ENCODE measurements at regions not wholly inside any gene's neighbourhood (a gene's known extent, or its start where the extent isn't known, plus 50 kb on each side); places are given as distances from the start of the nearest gene placed in this dataset.
A peak's percentile ranks its signal among the peaks of the same experiment; 100 is the strongest.
"Not testable (repeated sequence)": the region's sequence is repeated elsewhere in the genome, so short reads cannot be mapped to it uniquely, and the experiment has no call there.

DNA sequence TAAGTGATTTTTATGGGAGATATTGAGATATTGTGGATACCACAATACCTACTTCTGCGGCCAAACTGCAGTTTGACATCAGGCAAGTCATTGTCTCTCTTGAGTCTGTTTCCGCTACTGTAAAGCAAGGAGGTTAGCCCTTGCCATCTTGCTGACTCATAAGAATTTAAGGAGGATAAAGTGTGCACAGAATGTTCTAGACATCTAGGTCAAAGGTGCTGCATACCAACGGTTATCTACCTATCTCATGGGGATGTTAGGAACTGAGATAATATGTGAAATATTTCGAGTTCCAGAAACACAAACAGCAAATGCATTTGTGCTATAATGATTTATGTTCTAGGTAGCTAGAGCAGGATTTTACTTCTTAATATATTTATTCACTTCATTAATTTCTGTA, 211.5 kb upstream of the NR3C2 start:
- intact Hi-C loops (cut with DNase I, micrococcal nuclease): no loop called here
- ATAC-seq (no peak), DNase-seq (no peak)

DNA sequence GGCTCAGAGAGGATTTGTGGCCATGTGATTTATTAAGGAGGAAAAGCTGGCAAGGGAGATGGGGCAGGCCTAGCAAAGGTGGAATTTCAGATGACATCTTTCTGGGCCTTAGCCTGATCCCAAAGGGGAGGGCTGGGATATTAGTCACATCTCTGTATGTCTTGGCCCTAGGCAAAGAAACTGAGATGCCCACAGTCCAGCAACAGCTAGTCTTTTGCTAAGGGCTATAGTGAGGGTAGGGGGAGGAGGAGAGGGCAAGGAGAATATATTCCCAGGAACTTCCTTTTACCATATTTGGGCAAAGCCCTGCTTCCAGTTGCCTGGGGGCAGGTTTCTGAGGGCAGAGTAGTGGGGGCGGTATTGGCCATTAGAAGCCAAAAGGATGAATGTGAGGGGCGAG, 209.8 kb upstream of the NR3C2 start:
- peak; percentile 22 for ATAC-seq
- DNase-seq: no peak
- intact Hi-C loops (cut with DNase I, micrococcal nuclease): no loop called here

DNA sequence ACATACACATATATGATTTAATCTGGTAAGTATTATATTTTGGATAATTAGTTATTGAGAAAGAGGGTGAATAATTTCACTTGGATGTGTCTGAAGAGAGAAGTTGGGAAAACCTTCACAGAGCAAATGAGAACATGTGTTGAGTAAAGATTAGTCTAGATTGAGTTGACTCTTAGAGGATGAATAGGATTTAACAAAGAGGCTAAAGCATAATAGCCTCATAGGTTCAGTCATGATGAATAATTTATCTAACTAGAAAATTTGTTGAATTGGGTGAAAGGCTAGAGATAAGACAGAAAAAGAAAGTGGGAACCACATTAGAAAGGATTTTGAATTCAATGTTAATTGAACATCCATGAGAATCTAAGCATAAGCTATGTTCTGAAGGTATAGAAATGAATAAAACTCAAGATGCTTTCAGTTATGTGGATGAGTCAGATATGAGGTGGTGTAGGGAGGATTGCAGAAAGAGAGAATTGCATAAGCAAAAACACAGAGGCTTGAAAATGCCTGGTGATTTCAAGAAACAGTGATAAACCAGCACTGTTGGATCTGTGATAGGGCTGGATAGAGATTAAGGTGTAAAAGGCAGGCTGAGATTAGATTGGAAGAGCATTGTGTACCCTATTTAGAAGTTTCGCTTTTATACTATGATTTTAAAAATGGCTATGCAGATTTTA, 207.6 kb upstream of the NR3C2 start:
- no peak for DNase-seq
- ATAC-seq: no peak
- intact Hi-C loops (cut with DNase I, micrococcal nuclease): no loop called here

DNA sequence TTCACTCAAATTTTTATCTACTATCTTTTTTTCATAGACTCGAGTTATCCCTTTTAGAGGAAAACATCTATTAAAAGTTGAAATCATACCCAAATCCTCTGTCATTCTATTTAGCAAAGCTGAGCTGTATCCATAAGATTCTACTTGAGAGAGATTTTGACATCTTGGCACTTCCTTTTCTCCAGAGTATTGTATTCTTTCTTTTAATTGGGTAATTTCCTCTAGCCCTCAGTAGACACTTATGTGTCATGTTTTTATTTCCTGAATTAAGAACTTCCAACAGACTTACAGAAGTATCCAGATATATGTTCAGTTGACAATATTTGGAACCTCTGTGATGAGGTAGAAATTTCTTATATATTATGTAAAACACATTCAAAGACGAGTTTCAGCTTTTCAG, 201.6 kb upstream of the NR3C2 start:
- ATAC-seq: no peak

DNA sequence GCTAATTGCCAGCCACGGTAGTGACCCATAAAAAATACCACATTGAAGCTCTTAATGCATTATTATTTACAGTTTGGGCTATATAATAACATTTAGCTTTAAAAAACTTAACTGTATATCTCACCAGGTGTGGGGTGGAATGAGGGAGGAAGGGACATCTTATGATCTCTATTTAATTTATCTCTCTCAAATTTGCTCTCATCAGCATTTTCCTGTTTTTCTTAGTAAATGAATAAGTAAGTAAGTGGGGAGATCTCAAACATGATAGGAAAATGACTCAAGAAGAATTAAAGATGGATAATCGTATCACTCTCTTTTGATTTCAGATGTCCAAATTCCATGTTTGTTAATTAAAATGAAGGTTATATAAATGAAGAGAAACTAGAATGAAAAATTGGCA, 200.7 kb upstream of the NR3C2 start:
- ATAC-seq (no peak), DNase-seq (no peak)
- intact Hi-C loops (cut with DNase I, micrococcal nuclease): no loop called here

More for the DNA sequence above, 201.6 kb upstream of the NR3C2 start:
- DNase-seq: no peak
- intact Hi-C loops (cut with DNase I, micrococcal nuclease): no loop called here

DNA sequence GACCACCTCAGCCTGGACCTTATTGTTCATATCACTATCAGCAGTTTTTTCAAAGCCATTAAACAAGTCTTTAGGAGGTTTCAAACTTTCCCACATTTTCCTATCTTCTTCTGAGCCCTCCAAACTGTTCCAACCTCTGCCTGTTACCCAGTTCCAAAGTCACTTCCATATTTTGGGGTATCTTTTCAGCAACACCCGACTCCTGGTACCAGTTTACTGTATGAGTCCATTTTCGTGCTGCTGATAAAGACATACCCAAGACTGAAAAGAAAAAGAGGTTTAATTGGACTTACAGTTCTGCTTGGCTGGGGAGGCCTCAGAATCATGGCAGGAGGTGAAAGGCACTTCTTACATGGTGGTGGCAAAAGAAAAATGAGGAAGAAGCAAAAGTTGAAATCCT, 195.9 kb upstream of the NR3C2 start:
- DNase-seq; ATAC-seq; intact Hi-C loops (cut with DNase I, micrococcal nuclease): not testable (repeated sequence)

DNA sequence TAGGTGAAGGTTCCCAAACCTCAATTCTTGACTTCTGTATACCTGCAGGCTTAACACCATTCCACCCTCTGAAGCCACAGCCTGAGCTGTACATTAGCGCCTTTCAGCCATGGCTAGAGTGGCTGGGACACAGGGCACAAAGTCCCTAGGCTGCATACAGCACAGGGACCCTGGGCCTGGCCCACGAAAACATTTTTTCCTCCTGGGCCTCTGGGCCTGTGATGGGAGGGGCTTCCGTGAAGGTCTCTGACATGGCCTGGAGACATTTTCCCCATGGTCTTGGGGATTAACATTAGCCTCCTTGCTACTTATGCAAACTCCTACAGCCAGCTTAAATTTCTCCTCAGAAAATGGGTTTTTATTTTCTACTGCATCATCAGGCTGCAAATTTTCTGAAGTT, 195.2 kb upstream of the NR3C2 start:
- ATAC-seq; DNase-seq; intact Hi-C loops (cut with DNase I, micrococcal nuclease): not testable (repeated sequence)

DNA sequence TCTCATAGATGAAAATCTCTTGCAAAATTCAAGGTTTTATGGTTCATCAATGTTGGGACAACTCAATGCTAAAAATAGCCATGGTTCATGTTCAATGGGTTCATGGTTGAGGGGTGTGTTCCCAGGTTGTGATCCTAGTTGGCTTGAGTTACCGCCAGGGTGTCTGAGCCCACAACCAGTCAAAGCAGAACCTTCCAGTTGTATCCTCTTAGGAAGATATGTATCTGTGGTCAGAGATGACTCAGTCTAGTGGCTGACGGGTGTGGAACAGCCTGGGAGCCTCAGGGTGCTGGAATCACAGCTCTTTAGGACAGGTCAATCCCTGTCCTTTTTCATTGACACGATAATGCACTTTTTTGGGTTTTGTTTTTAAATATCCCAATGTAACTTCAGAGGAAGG, 192.3 kb upstream of the NR3C2 start:
- peak in 1 of 2 donors; percentile 30 for DNase-seq
- peak; percentile 70 for ATAC-seq
- intact Hi-C loops (cut with DNase I, micrococcal nuclease): no loop called here

DNA sequence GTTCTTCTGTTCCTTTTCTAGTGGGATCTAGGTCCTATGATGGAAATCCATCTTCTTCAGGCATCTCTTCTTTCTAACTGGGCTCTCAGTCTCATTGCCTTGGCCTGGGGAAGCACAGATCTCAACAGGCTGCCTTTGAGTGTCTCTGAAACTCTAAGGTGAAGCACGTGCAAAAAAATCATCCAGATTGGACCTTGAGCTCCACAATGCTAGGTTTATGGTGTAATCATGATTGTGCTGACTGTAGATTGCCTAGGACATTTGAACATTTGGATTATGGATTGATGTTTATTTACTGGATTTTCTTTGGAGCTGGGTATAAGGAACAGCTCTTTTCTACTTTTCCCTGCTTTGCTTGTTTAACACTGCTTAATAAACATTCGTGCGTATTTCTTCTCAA, 191.5 kb upstream of the NR3C2 start:
- ATAC-seq (peak; percentile 95), DNase-seq (peak in 1 of 2 donors; percentile 6)
- intact Hi-C loops (cut with DNase I, micrococcal nuclease): no loop called here

DNA sequence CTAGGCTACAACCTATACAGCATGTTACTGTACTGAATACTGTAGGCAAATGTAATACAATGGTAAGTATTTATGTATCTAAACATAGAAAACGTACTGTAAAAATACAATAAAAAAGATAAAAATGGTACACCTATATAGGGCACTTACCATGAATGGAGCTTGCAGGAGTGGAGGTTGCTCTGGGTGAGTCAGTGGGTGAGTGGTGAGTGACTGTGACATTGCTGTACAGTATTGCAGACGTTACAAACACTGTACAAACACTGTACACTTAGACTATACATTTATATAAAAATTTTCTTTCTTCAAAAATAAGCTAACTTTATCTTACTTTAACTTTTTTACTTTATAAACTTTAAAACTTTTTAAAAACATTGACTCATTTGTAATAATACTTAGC, 190.3 kb upstream of the NR3C2 start:
- ATAC-seq (no peak), DNase-seq (no peak)
- intact Hi-C loops (cut with DNase I, micrococcal nuclease): no loop called here

DNA sequence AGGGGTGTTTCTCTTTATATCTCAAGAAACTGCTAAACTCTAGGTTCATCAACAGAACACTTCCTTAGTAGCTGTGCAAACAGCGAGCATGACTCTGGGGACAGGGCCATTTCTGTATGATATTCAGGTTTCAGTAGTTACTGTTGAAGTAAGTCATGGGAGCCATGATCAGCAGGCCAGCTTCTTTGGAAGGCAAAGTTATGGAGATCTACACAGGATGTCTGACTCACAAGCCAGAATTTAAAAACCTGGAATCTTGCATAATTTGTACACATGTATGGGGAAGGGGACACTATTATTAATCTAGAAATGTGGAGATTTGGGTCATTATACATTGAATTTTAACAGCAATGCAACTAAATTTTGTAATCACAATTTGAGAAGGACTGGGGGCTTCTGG, 187.8 kb upstream of the NR3C2 start:
- DNase-seq (no peak), ATAC-seq (no peak)
- intact Hi-C loops (cut with DNase I, micrococcal nuclease): no loop called here

DNA sequence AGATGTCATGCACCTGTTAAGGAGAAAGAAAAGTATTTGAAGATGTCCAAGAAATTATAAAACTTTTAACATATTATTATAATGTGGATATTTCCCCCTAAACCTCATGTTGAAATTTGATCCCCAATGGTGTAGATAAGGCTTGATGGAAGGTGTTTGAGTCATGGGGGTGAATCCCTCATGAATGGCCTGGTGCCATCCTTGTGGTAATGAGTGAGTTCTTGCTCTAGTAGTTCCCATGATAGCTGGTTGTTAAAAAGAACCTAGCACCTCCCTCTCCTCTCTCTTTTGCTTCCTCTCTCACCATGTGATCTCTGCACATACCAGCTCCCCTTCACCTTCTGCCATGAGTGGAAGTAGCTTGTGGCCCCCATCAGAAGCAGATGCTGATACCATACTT, 176.6 kb upstream of the NR3C2 start:
- DNase-seq: no peak
- ATAC-seq: no peak
- intact Hi-C loops (cut with DNase I, micrococcal nuclease): no loop called here

DNA sequence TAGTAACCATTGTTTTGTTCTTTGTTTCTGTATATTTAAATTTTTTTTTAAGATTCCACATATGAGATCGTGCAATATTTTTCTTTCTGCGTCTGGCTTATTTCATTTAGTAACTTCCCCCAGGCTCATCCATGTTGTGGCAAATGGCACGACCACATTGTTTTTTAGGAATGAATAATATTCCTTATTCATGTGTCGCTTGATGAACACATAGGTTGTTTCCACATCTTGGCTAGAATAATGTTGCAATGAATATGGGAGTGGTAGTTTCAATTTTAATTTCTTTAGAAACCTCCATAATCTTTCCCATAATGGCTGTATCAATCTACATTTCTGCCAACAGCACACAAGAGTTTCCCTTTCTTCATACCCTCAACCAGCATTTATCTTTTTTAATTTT, 166.8 kb upstream of the NR3C2 start:
- ATAC-seq: no peak
- no peak for DNase-seq
- intact Hi-C loops (cut with DNase I, micrococcal nuclease): no loop called here

DNA sequence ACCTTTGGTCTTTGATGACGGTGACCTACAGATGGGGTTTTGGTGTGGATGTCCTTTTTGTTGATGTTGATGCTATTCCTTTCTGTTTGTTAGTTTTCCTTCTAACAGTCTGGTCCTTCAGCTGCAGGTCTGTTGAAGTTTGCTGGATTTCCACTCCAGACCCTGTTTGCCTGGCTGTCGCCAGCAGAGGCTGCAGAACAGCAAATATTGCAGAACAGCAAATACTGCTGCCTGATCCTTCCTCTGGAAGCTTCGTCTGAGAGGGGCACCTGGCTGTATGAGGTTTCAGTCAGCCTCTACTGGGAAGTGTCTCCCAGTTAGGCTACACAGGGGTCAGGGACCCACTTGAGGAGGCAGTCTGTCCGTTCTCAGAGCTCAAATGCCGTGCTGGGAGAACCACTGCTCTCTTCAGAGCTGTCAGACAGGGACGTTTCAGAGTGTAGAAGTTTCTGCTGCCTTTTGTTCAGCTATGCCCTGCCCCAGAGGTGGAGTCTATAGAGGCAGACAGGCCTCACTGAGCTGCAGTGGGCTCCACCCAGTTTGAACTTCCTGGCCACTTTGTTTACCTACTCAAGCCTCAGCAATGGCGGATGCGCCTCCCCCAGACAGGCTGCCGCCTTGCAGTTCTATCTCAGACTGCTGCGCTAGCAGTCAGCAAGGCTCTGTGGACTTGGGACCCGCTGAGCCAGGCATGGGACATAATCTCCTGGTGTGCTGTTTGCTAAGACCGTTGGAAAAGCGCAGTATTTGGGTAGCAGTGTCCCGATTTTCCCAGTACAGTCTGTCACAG, 156.4 kb upstream of the NR3C2 start:
- ATAC-seq; DNase-seq; intact Hi-C loops (cut with DNase I, micrococcal nuclease): not testable (repeated sequence)

DNA sequence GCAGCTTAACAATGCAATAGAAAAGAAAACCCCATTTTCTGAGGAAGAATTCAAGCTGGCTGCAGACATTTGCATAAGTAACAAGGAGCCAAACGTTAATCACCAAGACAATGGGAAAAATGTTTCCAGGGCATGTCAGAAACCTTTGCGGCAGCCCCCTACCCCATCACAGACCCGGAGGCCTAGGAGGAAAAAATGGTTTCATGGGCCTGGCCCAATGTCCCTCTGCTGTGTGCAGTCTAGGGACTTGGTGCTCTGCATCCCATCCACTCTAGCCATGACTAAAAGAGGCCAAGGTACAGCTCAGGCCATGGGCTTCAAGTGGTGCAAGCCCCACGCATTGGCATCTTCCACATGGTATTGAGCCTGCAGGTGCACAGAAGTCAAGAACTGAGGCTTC, 147.0 kb upstream of the NR3C2 start:
- DNase-seq (no peak), ATAC-seq (no peak)
- intact Hi-C loops (cut with DNase I, micrococcal nuclease): no loop called here

DNA sequence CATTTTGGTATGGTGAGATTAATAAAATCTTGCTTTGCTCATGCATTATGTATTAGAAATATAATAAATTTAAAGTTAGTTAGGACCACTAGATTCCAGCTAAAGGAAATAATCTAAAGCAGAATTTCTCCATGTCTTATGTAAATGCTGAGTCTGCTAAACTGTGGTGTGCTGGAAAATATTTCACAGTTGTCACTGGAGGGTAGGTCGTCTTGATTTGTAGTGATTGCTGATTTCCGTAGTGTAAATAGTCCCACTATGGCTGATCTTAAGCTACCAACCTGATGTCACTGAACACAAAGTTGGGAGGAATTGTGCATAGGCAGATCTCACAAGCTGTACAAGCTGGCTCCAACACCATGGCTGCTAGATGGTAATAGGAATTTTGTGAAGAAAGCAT, 133.4 kb upstream of the NR3C2 start:
- intact Hi-C loops (cut with DNase I, micrococcal nuclease): no loop called here
- ATAC-seq (no peak), DNase-seq (no peak)

DNA sequence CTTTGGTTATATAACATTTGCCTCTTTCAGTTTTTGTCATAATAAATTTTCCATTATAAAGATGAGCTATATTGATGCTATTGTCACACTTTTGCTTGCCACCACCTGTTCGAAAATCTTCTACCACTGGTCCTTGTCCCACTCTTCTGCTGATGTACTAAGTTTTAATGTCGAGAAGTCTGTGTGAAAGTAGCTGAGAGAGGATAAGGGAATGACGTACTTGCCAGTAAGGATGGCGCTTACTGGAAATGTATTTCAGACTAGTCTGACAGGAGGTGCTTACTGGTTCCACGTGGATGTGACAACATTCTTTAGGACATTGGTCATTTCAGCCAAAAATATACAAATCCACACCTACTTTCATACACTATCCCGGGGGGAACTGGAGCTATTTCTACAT, 132.7 kb upstream of the NR3C2 start:
- intact Hi-C loops (cut with DNase I, micrococcal nuclease): no loop called here

DNA sequence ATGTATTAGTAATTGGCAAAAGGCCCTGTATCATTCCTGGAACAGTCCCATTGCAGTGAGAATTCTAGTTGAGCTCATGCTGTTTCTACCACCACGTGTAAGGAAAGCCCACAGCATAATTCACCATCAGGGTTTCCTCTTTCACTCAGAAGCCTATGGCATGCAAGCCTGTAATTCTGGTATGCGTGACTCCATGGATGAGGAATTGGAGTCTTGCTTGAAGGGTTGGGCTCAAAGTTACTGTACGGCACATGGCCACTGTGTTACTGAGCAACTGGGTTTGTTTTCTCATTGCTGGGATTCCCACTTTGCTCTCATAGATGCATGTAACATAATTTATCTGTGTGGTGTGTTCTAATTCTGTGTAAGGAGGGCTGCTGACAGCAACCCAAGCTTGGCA, 132.3 kb upstream of the NR3C2 start:
- ATAC-seq (no peak), DNase-seq (no peak)
- intact Hi-C loops (cut with DNase I, micrococcal nuclease): no loop called here

More for the DNA sequence above, 132.7 kb upstream of the NR3C2 start:
- ATAC-seq: no peak
- DNase-seq: no peak

DNA sequence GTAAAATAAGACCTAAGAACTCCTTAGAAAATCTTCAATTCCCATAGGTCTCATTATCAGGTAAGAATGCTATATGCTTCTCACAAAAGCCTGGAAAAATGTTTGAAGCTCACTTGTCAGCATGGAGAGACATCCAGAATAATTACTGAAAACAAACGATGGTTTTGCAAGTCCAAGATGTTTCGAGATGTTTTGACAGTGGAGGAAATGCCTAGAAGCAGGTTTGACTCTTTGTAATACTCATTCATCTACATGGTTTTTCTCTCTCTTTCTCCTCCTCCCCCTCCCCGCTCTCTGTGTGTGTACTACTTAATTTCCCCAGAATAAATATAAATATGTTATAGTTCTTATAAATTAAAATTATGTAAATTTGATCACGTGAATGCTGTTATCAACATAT, 131.9 kb upstream of the NR3C2 start:
- DNase-seq (no peak), ATAC-seq (no peak)
- intact Hi-C loops (cut with DNase I, micrococcal nuclease): no loop called here

DNA sequence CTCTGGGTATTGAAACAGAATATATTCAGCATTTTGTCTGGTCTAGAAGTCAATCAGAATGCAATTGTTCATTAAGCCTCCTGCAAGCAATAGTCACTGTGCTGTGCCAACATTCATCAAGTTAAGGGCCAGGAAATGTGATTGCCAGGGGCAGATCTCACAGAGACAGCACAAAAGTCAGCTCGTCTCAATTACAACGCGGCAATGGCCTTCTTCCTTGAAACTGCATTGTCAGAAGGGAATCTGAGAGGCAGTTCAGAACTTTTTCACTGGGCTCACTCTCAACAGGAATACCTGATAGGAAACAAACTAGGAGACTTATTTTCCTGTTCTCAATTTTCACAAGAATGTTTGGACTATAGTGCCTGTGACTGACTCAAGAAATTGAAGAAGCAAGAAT, 131.1 kb upstream of the NR3C2 start:
- DNase-seq: no peak
- no peak for ATAC-seq
- intact Hi-C loops (cut with DNase I, micrococcal nuclease): no loop called here

DNA sequence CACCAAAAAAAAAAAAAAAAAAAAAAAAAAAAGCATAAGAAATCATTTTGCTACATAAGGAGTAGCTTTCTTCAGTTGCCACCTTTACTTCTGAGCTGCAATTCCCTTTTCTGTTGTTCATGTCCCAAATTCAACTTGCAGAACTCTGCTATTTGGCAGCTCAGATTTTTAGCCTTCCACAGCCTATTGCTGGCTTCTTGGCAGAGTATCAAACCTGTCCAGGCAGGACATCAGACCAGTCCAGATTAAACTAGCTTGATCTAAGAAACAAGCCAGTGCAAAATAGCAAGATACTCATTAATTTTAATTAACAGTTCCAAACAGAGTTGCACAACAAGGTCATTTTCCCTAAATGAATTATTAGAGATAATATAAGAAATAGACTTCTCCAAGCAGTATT, 123.6 kb upstream of the NR3C2 start:
- ATAC-seq (no peak), DNase-seq (no peak)
- intact Hi-C loops (cut with DNase I, micrococcal nuclease): no loop called here
